ENCODE measurements at regions not wholly inside any gene's neighbourhood (a gene's known extent, or its start where the extent isn't known, plus 50 kb on each side); places are given as distances from the start of the nearest gene placed in this dataset.

DNA sequence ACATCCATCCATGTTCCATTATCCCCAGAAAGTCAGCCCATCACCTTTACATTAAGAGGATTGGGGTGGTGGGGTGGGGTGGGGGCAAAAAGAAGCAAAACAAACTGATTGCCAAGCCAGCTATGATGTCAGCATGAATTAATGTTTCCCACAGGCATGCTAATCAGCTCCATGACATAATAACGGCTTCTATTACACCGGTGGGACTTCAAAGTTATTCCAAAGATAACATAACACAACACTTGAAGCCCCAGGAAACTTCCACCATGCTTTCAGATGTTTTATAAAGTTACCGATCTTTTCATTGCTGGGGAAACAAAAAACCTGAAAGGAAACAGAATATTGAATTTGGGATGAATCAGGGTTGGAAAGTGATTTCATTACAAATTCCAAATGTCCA lies 155.9 kb upstream of the IRX5 start:
- Histone ChIP-seq H3K36me3 (ENCODE audit: insufficient read depth) (no peaks in the 10 kb centered on the region), H3K27ac (ENCODE audit: low read depth) (no peak overlapping the region), H3K4me3 (no peak overlapping the region), H4K20me1 (replicated peaks; ENCODE audit: insufficient read depth) (no peaks in the 10 kb centered on the region), H3F3A (replicated peaks; ENCODE audit: low read depth) (no peaks in the 10 kb centered on the region), H3K79me2 (replicated peaks; ENCODE audit: insufficient read depth) (no peaks in the 10 kb centered on the region), H3K27me3 (ENCODE audit: insufficient read depth) (no peaks in the 10 kb centered on the region), H2AFZ (no peak overlapping the region), H3K4me1 (ENCODE audit: insufficient read depth) (no peaks in the 10 kb centered on the region), H3K4me2 (no peak overlapping the region), H3K9me2 (ENCODE audit: insufficient read depth) (peaks cover 11% of the 10 kb centered on the region)
- DNase-seq (ENCODE audit: low spot score) (no peak), ATAC-seq (no peak)
- Mint-ChIP-seq H3K36me3 (ENCODE audit: low read depth) (no peaks in the 10 kb centered on the region), H3K4me1 (no peaks in the 10 kb centered on the region), H3K9me3 (no peaks in the 10 kb centered on the region), H3K4me3 (no peak overlapping the region), H3K27ac (no peak overlapping the region), H3K27me3 (ENCODE audit: insufficient read depth, low read depth, poor library complexity) (peaks cover 1% of the 10 kb centered on the region)
- TF ChIP-seq ZNF114 (CRISPR knock-in tag; IDR thresholded peaks at IDR 0.05) (no peak), ETS1 (IDR thresholded peaks at IDR 0.05) (no peak), STAT1 (IDR thresholded peaks at IDR 0.05; ENCODE audit: unreplicated experiment) (no peak), EZH2 (IDR thresholded peaks at IDR 0.05; ENCODE audit: low read depth, unreplicated experiment) (no peak), JUNB (IDR thresholded peaks at IDR 0.05; ENCODE audit: unreplicated experiment) (no peak), EZH2phosphoT487 (IDR thresholded peaks at IDR 0.05; ENCODE audit: unreplicated experiment) (no peak), CREB1 (CRISPR knock-in tag; IDR thresholded peaks at IDR 0.05; ENCODE audit: low read depth) (no peak), ZNF462 (CRISPR knock-in tag; IDR thresholded peaks at IDR 0.05) (no peak), POLR2AphosphoS5 (IDR thresholded peaks at IDR 0.05; ENCODE audit: low read depth) (no peak), NANOG (IDR thresholded peaks at IDR 0.05; ENCODE audit: borderline replicate concordance) (no peak)
- TF ChIP-seq, protein P1, sequence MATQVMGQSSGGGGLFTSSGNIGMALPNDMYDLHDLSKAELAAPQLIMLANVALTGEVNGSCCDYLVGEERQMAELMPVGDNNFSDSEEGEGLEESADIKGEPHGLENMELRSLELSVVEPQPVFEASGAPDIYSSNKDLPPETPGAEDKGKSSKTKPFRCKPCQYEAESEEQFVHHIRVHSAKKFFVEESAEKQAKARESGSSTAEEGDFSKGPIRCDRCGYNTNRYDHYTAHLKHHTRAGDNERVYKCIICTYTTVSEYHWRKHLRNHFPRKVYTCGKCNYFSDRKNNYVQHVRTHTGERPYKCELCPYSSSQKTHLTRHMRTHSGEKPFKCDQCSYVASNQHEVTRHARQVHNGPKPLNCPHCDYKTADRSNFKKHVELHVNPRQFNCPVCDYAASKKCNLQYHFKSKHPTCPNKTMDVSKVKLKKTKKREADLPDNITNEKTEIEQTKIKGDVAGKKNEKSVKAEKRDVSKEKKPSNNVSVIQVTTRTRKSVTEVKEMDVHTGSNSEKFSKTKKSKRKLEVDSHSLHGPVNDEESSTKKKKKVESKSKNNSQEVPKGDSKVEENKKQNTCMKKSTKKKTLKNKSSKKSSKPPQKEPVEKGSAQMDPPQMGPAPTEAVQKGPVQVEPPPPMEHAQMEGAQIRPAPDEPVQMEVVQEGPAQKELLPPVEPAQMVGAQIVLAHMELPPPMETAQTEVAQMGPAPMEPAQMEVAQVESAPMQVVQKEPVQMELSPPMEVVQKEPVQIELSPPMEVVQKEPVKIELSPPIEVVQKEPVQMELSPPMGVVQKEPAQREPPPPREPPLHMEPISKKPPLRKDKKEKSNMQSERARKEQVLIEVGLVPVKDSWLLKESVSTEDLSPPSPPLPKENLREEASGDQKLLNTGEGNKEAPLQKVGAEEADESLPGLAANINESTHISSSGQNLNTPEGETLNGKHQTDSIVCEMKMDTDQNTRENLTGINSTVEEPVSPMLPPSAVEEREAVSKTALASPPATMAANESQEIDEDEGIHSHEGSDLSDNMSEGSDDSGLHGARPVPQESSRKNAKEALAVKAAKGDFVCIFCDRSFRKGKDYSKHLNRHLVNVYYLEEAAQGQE (IDR thresholded peaks at IDR 0.05; ENCODE audit: unreplicated experiment) = no peak
